NCI-H128 (cell line): ENCODE measurements at regions not wholly inside any gene's neighbourhood (a gene's known extent, or its start where the extent isn't known, plus 50 kb on each side); places are given as distances from the start of the nearest gene placed in this dataset.
A peak's percentile ranks its signal among the peaks of the same experiment; 100 is the strongest.

Source experiments
- DNase-seq: peaks from one replicate; lab custom pipeline; 2025; ENCODE audit not compliant: unreplicated experiment; lab: John Stamatoyannopoulos, UW

DNA sequence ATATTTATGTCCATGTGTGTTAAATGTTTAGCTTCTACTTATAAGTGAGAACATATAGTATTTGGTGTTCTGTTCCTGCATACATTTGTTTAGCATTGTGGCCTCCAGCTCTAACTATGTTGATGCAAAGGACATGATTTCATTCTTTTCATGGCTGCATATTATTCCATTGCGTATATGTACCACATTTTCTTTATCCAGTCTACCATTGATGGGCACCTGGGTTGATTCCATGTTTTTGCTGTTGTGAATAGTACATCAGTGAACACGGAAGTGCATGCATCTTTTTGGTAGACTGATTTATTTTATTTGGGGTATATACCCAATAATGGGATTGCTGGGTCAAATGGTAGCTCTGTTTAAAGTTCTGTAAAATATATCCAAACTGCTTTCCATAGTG lies 359.0 kb downstream of the SLCO4C1 start:
- no peak for DNase-seq

GRCh38 chr5:101935086-101935485 lies 361.0 kb downstream of the SLCO4C1 start:
- DNase-seq: no peak

DNA sequence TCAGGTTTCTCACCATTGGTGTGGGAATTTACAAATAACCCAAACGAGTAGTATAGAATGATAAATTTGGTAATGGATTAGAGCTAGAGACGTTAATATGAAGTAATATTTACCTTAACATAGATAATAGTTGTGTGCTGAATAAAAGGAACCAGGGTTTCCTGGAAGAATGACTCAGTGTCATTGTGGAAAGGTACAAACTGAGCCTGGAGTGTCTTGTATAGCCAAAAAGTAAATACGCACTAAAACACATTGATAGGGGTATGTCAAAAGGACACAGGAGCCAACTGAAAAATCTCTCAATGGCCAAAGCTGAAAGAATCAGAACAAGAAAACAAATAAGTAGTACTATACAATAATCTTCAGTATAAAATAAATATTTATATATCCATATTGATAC lies 363.5 kb downstream of the SLCO4C1 start:
- DNase-seq: no peak

- DNase-seq: no peak
Observed at GRCh38 chr5:101929628-101930027, 366.5 kb downstream of the SLCO4C1 start.

DNA sequence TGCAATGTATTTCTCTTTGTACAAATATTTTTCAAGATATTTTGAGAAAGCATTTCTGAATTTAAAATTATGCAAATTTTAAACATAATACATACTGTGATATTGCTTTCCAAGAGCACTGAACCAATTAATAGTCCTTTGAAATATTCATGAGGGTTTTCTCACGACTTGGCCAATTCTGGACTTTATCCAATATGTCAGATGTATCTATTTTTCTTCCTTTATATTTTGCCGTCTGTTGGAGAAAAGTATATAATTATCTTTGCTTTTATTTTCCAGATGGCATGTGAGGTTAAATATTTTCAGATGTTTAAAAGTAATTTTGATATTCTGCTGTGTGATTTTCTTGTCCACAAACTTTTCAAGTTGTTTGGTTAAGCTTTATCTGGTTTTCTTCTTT lies 378.9 kb downstream of the SLCO4C1 start:
- no peak for DNase-seq

DNA sequence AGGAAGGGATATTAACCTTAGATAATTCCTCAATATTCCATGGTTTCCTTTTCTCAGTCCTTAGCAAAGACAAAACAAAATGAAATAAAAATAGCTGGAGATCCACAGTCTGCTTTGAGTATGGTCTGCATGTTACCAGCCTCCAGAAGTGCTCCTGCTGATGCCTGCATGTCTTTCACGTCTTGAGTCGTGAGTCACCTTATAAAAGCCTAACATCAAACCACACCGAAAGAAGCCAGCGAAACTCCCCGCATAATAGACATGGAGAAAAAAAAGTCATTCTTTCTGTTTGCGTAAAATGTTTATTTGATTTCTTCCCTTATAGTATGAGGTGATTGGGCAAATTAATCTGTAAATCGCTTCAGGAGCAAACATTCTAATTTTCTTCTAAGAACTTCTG lies 380.5 kb downstream of the SLCO4C1 start:
- DNase-seq: no peak

DNA sequence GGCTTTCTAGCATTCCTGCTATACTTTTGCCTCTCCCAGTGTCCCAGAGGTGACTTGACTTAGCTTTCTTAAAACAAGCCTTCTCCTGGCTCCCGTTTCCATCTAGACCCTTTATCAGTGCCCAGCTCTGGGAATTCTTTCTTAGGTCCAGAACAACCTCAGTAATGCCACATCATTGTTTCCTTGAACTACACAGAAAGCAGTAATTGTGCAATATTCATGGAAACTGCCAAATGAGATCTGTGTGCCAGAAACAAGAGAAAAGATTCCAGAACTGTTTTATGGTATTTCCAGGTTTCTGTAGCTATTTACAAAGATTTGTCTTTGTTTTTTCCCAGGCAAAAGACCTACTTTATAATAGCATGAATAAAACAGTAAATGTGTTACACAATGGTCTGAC lies 391.3 kb downstream of the SLCO4C1 start:
- DNase-seq: no peak

DNA sequence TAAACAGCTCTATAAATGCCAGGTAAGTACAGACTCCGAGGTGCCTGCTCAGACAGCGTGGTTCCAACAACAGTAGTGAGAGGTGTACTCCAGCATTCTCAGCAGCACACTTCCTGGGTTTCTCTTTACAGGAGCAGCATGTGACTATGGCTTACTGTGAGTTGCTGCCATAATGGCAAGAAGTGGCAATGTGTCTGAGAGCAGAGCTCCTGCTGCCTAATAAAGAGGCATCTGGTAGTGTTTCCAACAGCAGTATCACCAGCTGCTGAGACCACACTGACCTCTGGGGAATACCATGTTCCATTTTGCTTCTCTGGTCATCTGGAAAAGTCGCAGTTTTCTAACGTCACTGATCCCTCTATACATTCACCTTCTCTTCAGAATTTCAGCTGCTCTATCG lies 398.2 kb downstream of the SLCO4C1 start:
- DNase-seq: peak; percentile 12

GRCh38 chr5:101894985-101895384 lies 401.1 kb downstream of the SLCO4C1 start:
- DNase-seq: no peak

GRCh38 chr5:101878190-101878589 lies 417.9 kb downstream of the SLCO4C1 start:
- DNase-seq: no peak

DNA sequence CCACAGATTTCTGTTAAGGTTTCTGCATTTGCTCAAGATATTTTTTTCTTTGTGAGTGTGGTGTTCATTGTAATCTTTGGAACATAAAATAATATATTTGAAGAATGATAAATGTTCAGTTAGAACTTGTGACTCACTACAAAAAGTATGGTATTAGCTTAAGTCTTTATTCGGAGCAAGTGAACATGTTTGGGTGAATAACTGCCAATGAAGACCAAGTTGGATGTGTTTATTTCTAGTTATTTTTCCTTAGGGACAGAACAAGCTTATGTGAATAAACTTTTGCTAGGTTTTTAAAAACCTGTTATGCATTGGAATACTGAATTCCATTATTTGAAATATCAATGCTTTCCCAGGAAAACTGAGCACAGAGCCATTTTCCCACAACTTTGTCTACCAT lies 418.6 kb downstream of the SLCO4C1 start:
- no peak for DNase-seq

- DNase-seq: no peak
Observed at GRCh38 chr5:101866473-101866872, 429.6 kb downstream of the SLCO4C1 start.

DNA sequence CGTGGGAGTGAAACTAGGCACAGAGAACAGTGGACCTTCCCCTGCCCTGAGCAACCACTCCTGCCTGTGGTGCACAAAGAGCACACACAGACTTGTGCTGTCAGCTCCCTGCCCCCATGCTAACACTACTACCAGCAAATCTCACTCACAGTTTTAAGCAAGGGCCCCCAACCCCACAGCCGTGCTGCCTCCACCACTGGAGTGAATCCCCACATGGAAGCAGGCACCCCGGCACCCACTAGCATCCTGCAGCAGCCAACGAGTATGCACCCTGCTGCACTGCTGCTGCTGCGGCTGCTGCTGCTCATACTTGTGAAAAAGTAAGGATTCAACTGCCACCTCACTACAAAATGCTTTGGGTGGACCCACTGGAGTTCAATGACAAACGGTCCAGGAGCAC lies 435.5 kb downstream of the SLCO4C1 start:
- no peak for DNase-seq

DNA sequence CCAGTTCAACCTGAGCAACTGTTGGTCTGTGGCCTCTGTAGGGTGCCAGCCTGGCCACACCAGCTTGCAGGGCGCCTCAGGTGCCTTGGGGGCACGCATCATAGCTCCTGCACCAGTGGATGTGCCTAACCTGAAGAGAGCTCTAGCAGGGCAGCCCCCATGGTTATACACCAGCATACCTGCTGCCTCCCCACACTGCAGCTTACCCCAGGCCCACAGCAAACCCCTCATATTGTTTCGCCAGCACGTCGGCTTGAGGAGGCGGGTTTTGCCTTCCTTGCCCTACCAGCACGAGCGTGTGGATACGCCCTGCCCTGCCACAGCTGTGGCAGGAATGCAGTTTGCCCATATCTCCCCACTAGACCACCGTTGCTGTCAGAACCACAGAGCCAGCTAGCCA lies 435.9 kb downstream of the SLCO4C1 start:
- DNase-seq: no peak

DNA sequence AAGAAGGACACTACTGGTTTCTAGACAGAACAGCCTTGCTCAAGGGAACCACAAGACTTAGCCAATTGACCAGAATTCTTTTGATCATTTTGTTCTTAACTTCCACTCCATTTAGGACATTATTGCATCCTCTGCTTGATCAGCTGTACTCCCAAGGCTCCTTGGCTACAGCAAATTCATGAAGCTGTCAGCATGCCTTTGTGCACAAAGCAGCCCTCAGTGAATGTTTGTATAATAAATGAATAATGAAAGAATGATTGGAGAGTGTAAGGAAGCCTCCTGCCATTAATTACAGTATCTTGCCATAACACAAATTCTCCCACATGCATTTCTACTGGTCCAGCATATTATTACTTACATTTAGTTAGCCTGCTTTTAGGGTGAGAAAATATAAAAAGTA lies 449.6 kb downstream of the SLCO4C1 start:
- no peak for DNase-seq

DNA sequence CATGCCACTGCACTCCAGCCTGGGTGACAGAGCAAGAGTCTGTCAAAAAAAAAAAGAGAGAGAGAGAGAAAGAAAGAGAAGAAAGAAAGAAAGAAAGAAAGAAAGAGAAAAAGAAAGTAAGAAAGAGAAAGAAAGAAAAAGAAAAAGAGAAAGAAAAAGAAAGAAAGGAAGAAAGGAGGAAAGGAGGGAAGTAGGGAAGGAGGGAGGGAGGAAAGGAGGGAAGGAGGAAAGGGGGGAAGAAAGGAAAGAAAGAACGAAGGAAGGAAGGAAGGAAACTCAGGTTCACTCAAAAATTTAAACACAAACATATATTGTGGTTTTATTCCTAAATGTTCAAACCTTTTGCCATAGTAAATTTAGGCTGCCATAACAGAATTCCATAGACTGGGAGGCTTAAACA lies 453.0 kb downstream of the SLCO4C1 start:
- no peak for DNase-seq

DNA sequence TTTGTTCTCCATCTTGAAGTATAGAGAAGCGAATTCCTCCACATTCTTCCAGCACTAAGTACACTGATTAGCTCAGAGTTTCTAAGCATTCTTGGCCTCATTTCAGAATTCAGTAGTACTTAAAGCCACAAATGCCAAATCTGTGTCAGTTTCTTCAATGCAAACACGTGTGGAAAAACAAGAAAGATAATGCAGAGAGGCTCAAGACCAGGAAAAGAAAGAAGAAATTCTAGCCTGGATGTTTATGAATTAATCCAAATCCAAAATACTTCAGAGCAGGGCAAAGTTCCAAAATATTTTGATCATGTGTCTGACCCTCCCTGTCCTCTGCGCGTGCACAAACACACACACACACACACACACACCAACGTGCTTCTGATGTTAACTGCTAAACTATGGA lies 457.6 kb downstream of the SLCO4C1 start:
- no peak for DNase-seq

GRCh38 chr5:101829255-101829654 lies 466.8 kb downstream of the SLCO4C1 start:
- DNase-seq: no peak

- DNase-seq: no peak
Observed at GRCh38 chr5:101811466-101811865, 484.6 kb downstream of the SLCO4C1 start.

GRCh38 chr5:101806410-101806809 lies 489.7 kb downstream of the SLCO4C1 start:
- DNase-seq: no peak

- no peak for DNase-seq
Observed at GRCh38 chr5:101796427-101796826, 499.7 kb downstream of the SLCO4C1 start.

GRCh38 chr5:101788797-101789196 lies 507.3 kb downstream of the SLCO4C1 start:
- no peak for DNase-seq

DNA sequence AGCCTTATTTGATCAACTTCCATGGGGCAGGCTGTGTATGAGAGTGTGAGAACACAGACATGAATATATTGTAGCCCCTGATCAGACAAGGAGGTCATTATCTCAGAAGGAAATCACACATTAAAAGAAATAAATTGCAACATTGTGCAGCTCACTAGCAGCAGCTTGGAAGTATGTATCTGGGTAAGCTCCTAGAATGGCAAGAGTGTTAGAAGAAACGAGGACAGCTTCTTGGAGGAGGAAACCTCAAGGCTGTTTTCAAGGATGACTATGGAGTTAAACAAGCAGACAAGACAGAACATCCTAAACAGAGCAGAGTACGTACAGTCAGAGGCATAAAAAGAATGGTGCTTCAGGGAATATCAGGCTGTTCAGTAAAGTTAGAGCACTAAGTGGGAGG lies 511.0 kb downstream of the SLCO4C1 start:
- DNase-seq: no peak
